Lung (tissue), 11 donors: ENCODE measurements at regions not wholly inside any gene's neighbourhood (a gene's known extent, or its start where the extent isn't known, plus 50 kb on each side); places are given as distances from the start of the nearest gene placed in this dataset.
A peak's percentile ranks its signal among the peaks of the same experiment; 100 is the strongest.

Experiments used
- ATAC-seq: fragments of 200-7000 bp; cut with Tn5 transposase; one replicate; pipeline ENCODE4 v1.9.1; 2020; ENCODE audit warnings: moderate number of reproducible peaks; ENCODE audit not compliant: insufficient read depth, low FRiP score
- DNase-seq, 3 donors: peaks; one replicate each; pipeline ENCODE4 v3.0.0-alpha.2; 2013 to 2017
- H3K27ac ChIP-seq, 2 donors: one replicate each; pipeline ENCODE4 v1.5.1; 2013; ENCODE audit warnings: mild to moderate bottlenecking in 2 of 2, moderate library complexity in 2 of 2, control low read depth in 1 of 2, inconsistent platforms in 1 of 2, low read depth in 1 of 2, low read length in 1 of 2
- H3K27me3 ChIP-seq, 3 donors: one replicate each; pipeline ENCODE4 v1.5.1; 2013; ENCODE audit warnings: low read length in 2 of 3; ENCODE audit not compliant: control insufficient read depth in 3 of 3, insufficient read depth in 3 of 3
- H3K36me3 ChIP-seq, 4 donors: one replicate each; pipeline ENCODE4 v1.5.1; 2013; ENCODE audit warnings: low read length in 4 of 4, mild to moderate bottlenecking in 1 of 4, moderate library complexity in 1 of 4; ENCODE audit not compliant: control insufficient read depth in 4 of 4, insufficient read depth in 4 of 4
- H3K4me1 ChIP-seq, 5 donors: one replicate each; pipeline ENCODE4 v1.5.1; 2013; ENCODE audit warnings: low read length in 5 of 5, mild to moderate bottlenecking in 2 of 5, moderate library complexity in 1 of 5; ENCODE audit not compliant: control insufficient read depth in 5 of 5, insufficient read depth in 5 of 5
- H3K4me3 ChIP-seq: one replicate; pipeline ENCODE4 v1.5.1; 2013; ENCODE audit warnings: mild to moderate bottlenecking, control low read depth, moderate library complexity
- H3K9ac ChIP-seq, 2 donors: one replicate each; pipeline ENCODE4 v1.5.1; 2013; ENCODE audit warnings: low read length in 2 of 2, control low read depth in 1 of 2; ENCODE audit not compliant: insufficient read depth in 1 of 2
- H3K9me3 ChIP-seq, 4 donors: one replicate each; pipeline ENCODE4 v1.5.1; 2013; ENCODE audit warnings: low read length in 3 of 4, mild to moderate bottlenecking in 1 of 4, moderate library complexity in 1 of 4; ENCODE audit not compliant: control insufficient read depth in 4 of 4, insufficient read depth in 3 of 4
- WGBS, 2 donors: extraction: QIAGEN DNeasy Blood & Tissue Kit; methylation state at CpG; one replicate each; pipeline ENCODE4 v1.1.7; 2013; 5-methylcytosine and 5-hydroxymethylcytosine counted together
- TF ChIP-seq, protein P1 (sequence below): IDR thresholded peaks from 2 replicates; pipeline ENCODE4 v1.5.1; 2012; ENCODE audit warnings: mild to moderate bottlenecking; ENCODE audit errors: control extremely low read depth, extremely low read depth
- donor health status: control.
- donor health status: control.
- donor health status: Bipolar disorder and iron deficiency.
- donor health status: healthy.
- donor health status: DM: yes; HTN: yes; CAD: no.

DNA sequence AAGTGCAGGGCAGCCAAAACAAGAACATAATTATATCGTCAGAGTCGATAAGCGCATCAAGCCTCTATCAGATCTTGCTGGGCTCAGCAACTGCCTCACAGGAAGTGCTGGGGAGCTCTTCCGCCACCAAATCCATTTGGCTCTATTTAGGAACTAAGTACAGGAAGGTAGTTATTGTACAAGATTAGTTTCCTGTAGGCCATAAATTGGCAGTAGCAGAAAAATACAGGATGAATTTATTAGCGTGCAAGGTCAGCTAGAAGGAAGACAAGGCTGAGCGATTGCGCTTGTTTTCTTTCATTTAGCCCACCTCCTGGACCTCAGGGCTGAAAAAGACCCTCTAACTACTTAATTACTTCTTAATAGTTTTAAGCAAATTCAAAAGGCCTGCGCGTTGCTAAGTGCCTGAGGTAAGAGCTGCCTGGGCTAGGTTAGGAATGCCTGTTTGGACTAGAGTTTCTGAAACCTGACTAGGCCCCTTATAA, 118.5 kb downstream of the IRS2 start:
- Histone ChIP-seq H3K4me1 (peaks cover 0 to 18% (median 4%) of the 10 kb centered on the region in 5 donors), H3K4me3 (no peak overlapping the region), H3K36me3 (no peaks in the 10 kb centered on the region), H3K27ac (no peak overlapping the region), H3K27me3 (peaks cover 0 to 1% (median 0%) of the 10 kb centered on the region in 3 donors), H3K9ac (no peak overlapping the region), H3K9me3 (no peaks in the 10 kb centered on the region)
- peak in 2 of 3 donors; percentile 33 to 64 for DNase-seq
- TF ChIP-seq, protein P1, sequence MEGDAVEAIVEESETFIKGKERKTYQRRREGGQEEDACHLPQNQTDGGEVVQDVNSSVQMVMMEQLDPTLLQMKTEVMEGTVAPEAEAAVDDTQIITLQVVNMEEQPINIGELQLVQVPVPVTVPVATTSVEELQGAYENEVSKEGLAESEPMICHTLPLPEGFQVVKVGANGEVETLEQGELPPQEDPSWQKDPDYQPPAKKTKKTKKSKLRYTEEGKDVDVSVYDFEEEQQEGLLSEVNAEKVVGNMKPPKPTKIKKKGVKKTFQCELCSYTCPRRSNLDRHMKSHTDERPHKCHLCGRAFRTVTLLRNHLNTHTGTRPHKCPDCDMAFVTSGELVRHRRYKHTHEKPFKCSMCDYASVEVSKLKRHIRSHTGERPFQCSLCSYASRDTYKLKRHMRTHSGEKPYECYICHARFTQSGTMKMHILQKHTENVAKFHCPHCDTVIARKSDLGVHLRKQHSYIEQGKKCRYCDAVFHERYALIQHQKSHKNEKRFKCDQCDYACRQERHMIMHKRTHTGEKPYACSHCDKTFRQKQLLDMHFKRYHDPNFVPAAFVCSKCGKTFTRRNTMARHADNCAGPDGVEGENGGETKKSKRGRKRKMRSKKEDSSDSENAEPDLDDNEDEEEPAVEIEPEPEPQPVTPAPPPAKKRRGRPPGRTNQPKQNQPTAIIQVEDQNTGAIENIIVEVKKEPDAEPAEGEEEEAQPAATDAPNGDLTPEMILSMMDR, result no peak
- no peak for ATAC-seq
- 32 to 43% methylated on average over 9 of the region's 9 CpGs for WGBS, 2 donors

DNA sequence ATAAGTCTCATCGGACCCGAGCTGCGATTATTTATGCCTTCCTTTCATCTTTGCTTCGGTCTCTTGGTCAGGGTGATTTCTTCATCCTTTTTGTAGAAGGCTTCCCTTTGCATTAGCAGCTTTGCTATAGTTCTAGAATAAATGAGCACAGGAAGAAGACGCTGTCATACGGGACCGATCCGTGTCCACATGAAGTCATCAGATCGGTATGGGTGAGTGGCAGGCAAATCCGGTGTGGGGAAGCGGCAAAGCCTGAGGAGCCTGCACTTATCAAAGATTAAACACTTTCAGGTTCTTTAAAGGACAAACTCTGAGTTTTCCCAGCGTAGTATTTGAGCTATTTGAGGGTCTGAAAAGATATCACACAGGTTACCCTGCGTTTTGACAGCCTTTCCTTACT, 119.3 kb downstream of the IRS2 start:
- no peaks in the 10 kb centered on the region for H3K36me3 ChIP-seq
- H3K27me3 ChIP-seq, result peaks cover 0 to 2% (median 0%) of the 10 kb centered on the region in 3 donors
- TF ChIP-seq, protein P1, result no peak
- H3K9ac ChIP-seq, result no peak overlapping the region
- no peak overlapping the region for H3K4me3 ChIP-seq
- ATAC-seq (no peak), DNase-seq (peak; percentile 41 to 55 (median 49))
- H3K4me1 ChIP-seq, result peaks cover 0 to 18% (median 4%) of the 10 kb centered on the region in 5 donors
- WGBS, 2 donors, result 34 to 37% methylated on average over 13 of the region's 13 CpGs
- no peak overlapping the region for H3K27ac ChIP-seq
- H3K9me3 ChIP-seq, result peaks cover 0 to 1% (median 0%) of the 10 kb centered on the region in 4 donors

DNA sequence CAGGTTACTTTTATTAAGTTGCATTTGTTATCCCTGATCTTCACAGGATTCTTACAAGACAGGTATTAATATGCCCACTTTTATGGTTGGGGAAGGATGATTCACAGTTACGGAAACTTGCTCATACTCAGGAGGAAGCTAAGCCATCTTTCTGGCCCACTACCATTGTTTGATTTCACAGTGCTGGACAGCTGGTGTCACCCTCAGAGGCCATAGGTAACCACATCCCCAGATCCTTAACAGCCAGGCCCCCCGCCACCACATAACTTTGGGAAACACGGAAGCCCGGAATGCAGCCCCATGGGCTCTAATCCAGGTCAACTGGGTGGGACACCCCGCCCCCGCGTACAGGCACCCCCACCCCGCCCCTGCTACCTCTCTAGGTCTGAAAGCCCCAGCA, 119.7 kb downstream of the IRS2 start:
- ATAC-seq (no peak), DNase-seq (no peak)
- H3K9me3 ChIP-seq, result peaks cover 0 to 4% (median 0%) of the 10 kb centered on the region in 4 donors
- no peak overlapping the region for H3K27ac ChIP-seq
- peaks cover 0 to 2% (median 0%) of the 10 kb centered on the region in 3 donors for H3K27me3 ChIP-seq
- no peak overlapping the region for H3K9ac ChIP-seq
- 68 to 69% methylated on average over 8 of the region's 8 CpGs for WGBS, 2 donors
- no peaks in the 10 kb centered on the region for H3K36me3 ChIP-seq
- TF ChIP-seq, protein P1, result no peak
- peaks cover 0 to 18% (median 4%) of the 10 kb centered on the region in 5 donors for H3K4me1 ChIP-seq
- no peak overlapping the region for H3K4me3 ChIP-seq

DNA sequence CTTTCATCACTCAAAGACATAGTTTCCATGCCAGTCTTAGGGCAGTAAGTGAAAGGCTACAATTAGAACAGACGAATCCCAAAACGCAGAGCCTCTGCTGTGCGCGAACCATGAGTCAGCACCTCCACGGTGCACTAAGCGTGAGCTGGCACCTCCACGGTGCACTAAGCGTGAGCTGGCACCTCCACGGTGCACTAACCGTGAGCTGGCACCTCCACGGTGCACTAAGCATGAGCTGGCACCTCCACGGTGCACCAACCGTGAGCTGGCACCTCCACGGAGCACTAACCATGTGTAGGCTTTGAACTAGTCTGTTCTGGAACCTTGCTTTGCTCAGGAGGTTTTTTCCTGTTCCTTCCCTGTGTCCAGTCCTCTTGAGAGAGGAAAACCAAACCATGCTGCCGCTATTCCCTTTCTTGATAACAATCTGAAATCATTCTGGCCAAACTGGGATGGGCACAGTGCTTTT, 120.6 kb downstream of the IRS2 start:
- DNase-seq (no peak), ATAC-seq (no peak)
- TF ChIP-seq, protein P1, result no peak
- Histone ChIP-seq H3K27me3 (peaks cover 0 to 2% (median 0%) of the 10 kb centered on the region in 3 donors), H3K4me1 (peaks cover 0 to 18% (median 4%) of the 10 kb centered on the region in 5 donors), H3K36me3 (no peaks in the 10 kb centered on the region), H3K9ac (no peak overlapping the region), H3K27ac (no peak overlapping the region), H3K4me3 (no peak overlapping the region), H3K9me3 (peaks cover 0 to 8% (median 0%) of the 10 kb centered on the region in 4 donors)
- WGBS, 2 donors, result 86 to 91% methylated on average over 15 of the region's 15 CpGs
